HG02870 (cell line): ENCODE measurements at regions not wholly inside any gene's neighbourhood (a gene's known extent, or its start where the extent isn't known, plus 50 kb on each side); places are given as distances from the start of the nearest gene placed in this dataset.

Experiments
- ATAC-seq: cut with Tn5 transposase; IDR thresholded peaks from one replicate; pipeline ENCODE4 v1.9.1; 2021; ENCODE audit warnings: mild to moderate bottlenecking, moderate library complexity; ENCODE audit not compliant: unreplicated experiment

DNA sequence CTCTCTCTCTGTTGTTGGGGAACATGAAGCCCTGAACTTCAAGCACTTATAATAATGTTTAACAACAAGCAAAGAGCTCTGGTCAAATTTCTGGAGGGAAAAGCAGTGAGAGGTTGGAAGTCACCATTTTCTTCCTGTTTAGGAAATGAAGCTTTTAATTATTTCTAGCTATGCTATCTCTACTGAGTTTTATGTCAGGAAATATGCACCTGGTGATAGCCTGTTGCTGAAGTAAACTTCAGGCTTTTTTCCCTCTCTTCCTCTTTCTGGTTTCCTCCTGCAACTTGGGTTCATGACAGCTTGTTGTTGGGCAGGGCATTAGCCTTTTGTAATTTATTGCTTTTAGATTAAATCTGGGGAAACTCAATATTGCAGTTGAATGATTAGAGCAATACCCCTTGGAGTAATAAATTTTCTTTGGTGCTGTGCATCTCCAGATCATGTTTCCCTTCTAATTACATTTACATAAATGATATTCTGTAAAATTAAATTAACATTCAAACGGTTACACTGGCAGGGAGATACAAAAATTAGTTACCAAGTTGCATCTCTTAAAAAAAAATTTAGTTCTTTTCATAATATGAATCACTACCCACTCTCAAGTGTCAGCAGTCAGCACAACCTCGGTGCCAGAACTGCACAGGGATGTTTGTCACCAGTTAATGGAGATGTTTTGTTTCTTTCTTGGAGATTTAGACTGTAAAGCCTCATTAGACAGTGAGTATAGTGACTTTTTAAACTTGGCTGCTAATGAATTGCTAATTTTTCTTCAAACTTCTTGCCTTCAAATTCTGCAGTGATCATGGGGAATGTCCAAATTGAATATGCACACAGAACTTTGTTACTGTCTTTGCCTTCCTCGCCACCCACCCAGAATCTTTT is 466.6 kb upstream of the ETAA1 start:
- no peak for ATAC-seq

DNA sequence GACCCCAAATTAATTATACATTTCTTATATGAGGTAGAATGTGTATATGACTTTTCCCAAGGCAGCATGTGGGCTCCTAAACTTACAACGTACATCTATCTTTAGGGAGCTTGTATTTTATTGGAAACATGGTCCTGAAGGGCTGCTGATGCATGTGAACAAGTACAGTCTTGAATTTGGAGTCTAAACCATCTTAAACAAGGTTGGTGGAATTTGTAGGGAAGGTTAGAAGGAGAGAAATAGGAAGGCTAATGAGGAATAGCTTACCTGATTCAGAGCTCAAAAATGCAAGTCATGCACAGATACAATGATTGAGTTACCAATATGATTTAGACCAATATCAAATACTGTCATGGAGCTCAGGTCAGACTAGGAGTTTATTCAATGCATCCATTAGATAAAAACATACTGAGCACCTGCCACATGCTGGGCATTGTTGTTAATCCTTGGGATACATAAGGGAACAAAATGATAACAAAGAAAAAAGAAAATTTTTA is 458.6 kb upstream of the ETAA1 start:
- no peak for ATAC-seq

DNA sequence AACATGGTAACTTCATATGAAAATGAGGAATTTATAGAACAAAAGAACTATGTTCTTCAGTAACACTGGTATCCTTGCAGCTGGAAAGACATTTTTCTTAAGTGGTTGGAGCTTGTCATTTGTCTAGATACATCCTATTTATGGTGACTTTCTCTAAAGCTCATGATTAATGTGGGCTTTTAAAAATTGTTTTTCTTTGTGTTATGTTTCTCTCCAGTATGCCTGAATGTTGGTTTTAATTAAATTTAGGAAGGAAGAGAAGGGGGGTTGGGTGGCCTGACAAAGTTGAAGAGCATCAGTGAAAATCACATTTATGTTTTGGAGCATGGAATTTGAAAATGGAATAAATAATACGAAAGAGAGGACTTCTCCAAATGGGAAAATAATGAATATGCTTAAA is 457.1 kb upstream of the ETAA1 start:
- ATAC-seq: no peak

DNA sequence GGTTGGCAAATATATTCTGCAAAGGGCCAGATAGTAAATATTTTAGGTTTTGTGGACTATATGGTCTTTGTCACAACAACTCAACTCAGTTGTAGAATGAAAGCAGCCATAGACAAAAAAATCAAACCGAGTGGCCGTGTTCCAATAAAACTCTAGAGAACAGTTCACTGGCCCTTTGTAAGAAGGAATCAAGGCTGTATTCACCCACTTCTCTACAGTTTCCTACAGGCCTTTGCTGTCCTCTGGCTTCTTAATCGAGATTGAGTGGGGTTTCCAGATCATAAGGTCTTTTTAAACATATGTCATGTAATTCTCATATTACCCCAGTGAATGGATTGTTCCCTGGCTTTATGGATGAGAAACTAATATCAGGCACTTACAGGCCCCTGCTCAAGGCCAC is 448.9 kb upstream of the ETAA1 start:
- ATAC-seq: no peak

DNA sequence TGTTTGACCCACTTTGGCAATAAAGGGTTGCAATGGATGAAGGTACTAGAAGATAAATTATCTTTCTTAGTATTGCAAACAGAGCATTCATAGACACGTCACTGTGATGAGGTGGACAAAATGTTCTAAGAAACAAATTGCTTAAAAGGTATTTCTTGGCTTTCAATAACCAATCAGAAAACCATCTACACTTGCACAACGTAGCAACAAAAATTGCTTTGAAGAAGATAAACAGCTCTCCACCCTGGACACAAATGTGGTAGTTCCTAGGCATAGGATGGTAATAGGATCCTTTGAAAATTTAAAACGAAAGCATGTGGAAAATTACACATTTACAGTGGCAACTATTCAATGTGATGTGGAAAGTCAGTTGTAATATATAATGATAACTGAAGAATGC is 439.9 kb upstream of the ETAA1 start:
- no peak for ATAC-seq

DNA sequence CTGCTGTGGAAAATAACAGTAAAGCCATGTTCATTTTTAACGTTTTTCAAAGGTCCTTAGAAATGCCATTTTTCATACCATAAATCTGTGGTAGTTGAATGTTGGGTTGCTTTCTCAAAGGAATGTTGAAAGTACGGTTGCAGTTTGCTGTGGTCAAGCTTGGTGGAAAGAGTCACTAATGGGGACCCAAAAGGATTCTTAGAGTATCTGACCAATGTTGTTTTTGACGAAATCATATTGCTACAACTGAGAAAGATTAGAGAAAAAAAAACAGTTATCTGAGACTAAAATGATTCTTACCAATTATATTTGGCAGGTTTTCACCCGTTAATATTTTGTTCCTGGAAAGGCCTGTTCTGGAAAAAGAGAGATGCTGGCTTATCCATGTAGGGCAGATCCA is 439.5 kb upstream of the ETAA1 start:
- ATAC-seq: no peak

DNA sequence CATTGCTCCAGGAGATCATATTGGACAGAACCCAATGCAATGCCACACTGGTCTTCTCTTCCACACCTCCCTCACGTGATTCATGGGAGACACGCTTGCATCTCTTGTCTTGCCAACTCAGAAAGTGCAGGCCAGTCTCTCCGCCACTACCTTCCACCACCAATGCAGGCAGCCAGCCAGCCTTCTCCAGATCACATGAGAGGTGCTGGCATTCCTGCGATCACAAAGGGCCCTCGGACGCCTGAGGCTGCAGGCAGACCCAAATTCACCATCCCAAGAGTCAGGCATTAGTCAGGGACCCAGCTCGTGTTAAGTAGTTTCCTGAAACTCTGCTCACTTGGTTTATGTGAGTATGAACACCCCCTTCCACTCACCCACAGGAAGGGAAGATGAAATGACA is 437.0 kb upstream of the ETAA1 start:
- ATAC-seq: no peak

DNA sequence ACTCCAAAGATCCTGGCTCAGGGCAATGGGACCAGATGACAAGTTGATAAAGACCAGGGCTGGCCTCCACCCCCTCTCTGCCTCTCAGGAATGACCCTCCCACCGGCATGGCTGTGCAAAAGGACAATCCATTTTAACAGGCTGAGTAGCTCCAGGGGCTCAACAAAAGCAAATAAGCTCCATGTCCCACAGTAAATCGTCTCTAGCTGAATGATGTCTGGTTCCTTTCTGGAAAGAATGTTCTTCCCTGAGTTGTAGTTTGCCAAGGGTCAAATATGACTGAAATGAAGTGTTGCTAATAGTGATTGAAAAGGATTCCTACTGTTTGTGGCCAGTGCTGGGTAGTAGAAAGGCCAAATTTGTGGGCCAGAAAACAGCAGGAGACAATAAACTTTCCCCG is 434.4 kb upstream of the ETAA1 start:
- no peak for ATAC-seq

DNA sequence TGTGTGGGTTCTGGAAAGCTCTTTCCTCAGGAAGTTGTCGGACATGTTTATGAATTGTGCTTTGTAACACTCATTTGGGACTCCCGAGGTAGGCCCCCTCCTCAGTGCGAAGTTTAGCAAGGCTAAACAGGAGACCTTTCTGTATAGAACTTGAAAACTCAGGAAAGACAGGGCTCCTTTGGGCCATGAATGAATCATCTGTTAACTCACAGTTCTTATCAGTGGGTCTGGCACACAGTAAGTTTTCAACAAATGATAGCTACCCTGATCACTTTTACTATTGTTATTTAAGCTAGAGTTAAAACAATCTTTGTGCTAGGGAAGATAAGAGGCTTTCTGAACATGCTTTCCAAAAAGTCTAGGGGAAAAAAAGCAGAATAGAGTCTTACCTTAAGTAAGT is 430.5 kb upstream of the ETAA1 start:
- ATAC-seq: no peak

DNA sequence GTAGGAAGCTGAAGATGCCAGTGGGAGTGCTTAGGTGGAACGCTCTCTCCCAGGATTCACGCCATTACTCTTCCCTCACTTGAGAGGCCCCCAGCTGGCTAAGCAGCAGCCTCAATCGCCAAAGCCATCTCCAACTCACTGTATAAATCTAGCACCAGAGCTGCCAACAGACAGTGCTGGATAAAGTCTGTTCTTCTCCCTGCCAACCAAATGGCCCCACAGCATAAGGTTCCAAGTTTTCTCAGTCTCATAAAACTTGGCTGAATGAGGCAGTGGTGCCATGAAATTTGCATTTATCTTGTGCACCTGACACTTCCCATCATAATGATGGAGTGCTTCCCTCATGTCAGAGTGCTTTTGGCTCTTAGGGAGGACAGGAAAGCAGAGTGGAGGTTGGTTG is 428.2 kb upstream of the ETAA1 start:
- no peak for ATAC-seq

DNA sequence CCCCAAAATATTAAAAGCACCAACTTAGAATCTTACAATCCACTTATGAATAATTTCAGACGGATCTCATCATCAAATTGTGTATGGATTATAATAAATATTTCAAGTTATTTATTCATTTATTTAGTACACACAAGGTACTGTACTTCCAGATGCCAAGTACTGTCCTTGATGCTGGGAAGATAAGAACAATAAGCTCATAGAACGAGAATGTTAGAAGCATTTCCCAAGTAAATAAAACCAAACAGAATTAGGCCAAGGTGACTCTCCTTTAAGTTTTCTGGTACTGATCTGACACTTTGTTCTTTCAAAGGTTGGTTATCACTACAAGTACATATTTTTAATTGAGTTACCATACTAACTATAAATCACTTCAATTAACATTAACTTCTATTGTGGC is 416.1 kb upstream of the ETAA1 start:
- ATAC-seq: no peak

DNA sequence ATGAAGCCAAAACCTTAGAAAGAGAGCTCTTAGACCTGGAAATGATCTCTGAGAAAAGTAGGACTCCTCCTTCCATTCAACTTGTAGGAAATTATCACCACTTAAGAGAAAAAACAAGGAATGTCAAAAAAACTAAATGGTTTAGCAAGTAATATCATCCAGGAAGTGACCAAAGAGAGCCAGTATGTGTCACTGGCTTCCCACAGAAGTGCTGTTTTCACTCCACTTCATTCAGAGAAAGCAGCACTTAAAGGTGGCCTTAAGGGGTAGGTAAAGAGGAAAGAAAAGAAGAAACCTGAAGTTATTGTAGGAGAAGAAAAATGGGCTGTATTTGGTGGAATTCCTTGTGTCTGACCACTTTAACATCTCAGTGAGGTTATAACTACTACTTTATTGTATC is 414.4 kb upstream of the ETAA1 start:
- no peak for ATAC-seq

DNA sequence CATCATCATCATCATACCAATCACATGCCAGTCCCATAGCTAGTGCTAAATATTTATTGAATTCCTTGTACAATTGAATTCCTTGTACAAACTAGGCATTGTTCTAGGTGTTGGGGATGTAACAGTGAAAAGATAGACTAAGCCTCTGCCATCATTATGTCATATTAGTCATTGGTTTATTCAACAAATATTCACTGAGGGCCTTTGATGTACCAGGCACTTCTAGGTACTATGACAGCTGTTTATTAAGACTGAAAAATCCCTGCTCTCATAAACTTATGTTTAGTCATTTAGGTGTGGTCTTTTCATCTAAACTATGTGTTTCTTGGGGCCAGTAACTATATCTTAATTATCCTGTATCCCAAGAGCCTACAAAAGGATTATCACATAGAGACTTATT is 412.3 kb upstream of the ETAA1 start:
- no peak for ATAC-seq

DNA sequence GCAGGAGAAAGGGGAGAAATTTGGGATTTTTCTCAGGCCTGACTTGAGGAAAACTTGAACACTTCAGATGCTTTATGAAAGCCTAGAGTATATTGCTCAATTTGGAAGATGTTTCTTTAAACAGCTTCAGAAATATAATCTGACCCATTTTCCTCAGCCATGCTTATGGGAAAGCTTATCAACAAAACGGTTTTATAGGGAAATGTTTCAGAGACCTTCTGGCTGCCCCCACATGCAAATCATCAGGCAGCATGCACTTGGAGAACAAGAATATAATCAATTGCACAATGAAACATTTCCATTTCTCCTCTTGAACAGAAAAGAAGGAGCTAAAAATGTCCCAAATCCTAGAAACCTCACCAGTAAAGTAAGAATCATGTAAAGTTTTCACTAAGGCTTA is 411.2 kb upstream of the ETAA1 start:
- no peak for ATAC-seq

DNA sequence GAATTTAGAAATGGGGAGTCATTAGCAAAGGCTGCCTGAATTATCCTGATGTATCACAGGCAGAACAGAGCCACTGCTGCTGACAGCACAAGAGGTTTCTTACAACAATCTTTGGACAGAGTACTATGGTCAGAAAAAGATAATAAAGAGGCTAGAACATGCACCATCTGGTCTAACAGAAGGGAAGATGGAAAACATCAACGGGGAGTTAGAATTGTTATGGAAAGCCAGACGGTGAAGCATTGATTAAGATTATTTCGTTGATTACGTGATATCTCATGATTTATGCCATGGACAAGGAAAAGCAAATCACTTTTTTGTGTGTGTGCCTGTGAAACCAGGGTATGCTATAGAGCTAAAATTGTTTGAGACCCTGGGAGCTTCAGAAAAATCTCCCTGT is 409.4 kb upstream of the ETAA1 start:
- no peak for ATAC-seq

DNA sequence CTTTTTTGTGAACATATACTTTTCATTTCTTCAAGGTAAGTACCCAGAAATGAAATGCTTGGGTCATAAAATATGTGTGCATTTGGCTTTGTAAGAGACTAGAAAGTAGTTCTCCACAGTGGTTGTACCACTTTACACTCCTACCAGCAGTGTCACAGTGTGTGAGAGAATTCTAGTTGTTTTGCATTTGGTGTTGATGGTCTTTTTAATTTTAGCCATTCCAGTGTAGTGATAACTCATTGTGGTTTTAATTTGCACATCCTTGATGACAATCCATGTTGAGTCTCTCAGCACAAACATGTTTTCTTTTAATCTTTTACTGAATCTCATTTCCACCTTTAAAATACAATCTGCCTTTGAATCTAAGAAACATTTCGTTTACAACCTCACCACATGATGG is 402.5 kb upstream of the ETAA1 start:
- ATAC-seq: no peak

DNA sequence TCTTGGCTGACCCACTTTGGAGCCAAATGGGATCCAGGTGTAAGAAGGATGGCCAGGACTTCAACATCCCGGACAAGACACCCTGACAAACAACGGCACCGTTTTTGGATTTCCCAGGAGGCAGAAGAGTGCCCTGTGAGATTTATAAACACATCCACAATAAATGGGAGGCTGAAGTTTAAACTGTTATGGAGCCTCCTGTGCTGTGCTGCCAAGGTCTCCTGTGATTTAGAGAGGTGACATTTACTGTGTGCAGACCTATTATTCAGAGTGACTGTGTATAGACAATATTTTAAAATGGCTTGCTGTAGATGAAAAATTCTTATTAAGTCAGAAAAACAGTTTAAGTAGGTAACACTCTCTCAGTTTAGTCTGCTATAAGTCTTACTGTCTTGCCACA is 401.5 kb upstream of the ETAA1 start:
- ATAC-seq: no peak

DNA sequence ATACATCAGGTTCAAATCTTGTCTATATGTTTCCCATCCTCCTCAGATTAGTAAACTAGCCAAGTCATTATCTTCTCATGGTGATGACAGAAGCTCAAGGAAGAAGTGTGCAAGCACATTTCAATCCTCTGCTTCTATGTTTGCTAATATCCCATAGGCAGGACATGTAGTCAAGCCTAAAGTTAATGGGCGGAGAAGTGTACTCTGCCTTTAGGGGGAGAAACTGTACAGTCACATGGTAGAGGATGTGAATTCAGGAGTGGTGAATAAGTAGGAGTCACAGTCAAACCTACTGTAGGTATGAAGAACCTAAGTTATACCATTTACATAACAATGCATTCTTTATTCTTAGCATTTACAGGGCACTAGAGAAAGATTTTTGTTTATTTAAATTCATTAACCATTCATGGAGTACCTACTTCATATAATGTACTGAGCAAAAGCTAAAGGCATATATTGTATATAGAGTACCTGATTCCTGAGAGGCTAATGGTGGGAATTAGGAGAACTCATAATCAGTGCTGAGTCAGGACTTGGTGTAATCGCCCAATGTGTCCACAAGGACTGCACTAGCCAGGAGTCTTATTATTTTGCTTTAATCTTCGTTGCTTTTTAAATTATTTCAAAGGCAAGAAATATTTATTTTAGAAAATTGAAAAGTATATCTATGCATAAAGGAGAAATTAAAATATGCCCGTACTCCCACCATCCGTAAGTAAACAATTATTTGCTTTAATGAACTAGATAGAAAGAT is 394.3 kb upstream of the ETAA1 start:
- no peak for ATAC-seq

DNA sequence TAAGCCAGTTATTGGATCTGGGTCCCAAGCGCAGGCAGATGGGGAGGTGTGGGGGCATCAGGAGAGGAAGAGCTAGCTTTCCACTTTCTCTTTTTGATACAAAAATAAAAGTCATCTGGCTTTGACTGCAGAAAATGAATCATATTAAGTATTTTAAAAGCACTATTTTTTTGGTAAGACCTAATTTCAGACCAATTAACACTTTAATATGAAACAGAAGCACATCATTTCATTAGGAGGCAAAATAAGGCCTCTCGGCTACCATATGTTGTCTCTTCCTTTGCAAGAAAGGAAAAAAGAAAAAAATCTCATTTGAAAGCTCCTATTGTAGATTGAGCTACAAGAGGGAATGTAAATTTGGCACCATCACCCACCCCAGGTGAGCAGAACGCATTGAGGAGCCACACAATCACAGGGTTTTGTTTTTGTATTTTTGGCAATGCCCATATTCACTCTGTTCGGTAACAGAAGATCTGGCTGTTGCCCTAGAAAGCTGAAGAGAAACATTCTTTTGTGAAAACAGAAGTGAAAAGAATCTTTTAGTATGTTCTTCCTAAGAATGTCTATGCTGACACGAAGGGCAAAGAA is 390.7 kb upstream of the ETAA1 start:
- ATAC-seq: no peak

DNA sequence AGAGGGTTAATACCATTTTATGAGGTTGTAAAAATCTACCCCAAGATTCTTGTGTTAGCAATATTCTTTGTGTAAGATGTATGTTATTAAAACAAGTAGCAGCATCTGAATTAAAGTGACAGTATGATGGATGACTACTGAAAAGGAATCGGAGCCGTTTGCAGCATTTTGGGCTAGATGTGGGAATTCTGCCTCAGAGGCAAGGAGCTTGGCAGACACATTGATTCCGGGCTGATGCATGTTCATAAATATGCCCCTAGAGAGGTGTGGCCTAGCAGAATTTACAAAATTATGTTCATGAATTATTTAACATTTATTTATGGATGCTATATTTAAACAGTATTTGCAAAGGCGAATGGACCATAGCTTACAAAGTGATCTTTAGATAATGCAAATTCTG is 389.0 kb upstream of the ETAA1 start:
- no peak for ATAC-seq

DNA sequence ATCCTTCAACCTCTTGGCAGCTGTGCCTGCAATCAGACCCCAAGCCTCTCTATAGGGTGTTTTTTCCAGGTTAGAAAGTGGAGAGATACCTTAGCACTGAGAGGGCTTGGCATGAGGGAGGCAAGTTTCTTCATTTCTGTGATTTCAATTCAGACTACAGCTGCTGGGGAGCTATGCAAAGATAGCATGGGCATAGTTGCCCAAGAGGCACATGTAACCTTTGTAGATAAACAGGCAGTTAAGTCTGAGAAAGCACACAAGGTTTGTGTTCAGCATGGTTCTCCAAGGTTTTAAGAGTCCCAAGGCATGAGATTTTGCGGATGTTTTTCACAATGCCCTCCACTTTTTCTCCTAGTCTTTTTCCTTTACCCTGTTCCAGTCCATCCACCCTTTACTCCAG is 385.0 kb upstream of the ETAA1 start:
- no peak for ATAC-seq

DNA sequence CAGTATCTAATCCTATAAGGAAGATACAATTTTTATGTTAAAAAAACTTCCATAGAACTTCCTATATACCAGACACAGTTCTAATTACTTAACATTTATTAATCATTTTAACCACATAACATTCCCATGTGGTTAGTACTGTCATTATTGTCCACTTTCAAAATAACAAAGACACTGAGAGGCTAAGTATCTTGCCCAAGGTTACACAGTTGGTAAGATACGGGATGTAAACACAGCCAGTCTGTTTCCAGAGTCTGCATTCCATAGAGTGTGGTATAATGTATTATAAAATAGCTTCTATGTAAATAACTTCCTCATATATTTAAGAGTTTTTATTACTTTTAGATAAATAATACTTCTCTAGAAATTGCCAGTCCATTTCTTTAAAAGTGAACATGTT is 383.3 kb upstream of the ETAA1 start:
- ATAC-seq: no peak
